H1 (cell line): ENCODE measurements at regions not wholly inside any gene's neighbourhood (a gene's known extent, or its start where the extent isn't known, plus 50 kb on each side); places are given as distances from the start of the nearest gene placed in this dataset.

Experiments used
- HDAC2 ChIP-seq, 2 experiments: fragments of 300-600 bp in 1 of 2; sonication (generic) in 1 of 2; IDR thresholded peaks; 2 replicates each; pipeline ENCODE4 v1.6.1; 2011 to 2012; ENCODE audit warnings: low read depth in 2 of 2, low read length in 2 of 2, mild to moderate bottlenecking in 2 of 2, moderate library complexity in 2 of 2, borderline replicate concordance in 1 of 2, inconsistent platforms in 1 of 2
- RNF2 ChIP-seq: fragments of 200-900, 300-1000 bp; sonication (generic); IDR thresholded peaks from 2 replicates; pipeline ENCODE4 v1.7.1; 2016; ENCODE audit warnings: borderline replicate concordance, low read depth, mild to moderate bottlenecking, antibody characterized with exemption, low read length; ENCODE audit not compliant: poor library complexity, severe bottlenecking; ENCODE audit errors: missing control alignments
- TEAD4 ChIP-seq: IDR thresholded peaks from 2 replicates; pipeline ENCODE4 v1.6.1; 2012; ENCODE audit warnings: low read depth, low read length, inconsistent platforms, mixed read lengths

DNA sequence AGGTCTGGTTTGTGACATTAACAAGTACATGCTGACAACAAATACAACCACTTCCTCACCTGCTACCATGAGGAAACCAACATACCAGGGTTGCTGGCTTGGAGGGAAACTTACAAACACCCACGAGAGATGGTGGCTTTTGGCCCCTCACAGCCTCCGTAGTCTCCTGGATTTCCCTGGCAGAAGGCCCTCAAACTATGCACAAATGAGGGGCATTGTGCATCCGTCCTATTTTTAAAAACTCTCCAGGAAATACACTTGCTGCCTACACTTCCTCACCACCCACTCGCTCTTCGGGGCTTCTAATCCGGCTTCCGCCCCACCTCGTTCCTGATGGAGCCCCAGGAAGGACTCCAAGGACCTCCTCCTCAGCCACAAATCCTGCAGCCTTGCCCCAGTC, 355.0 kb upstream of the GATB start (continued):
- TF ChIP-seq HDAC2 (IDR thresholded peaks at IDR 0.05; ENCODE audit: borderline replicate concordance in 1 of 2, low read depth in 2 of 2, low read length in 2 of 2) (no peak), RNF2 (no peak), TEAD4 (no peak)
- TF ChIP-seq, all 59 proteins: peak for 0
